HCT116 (cell line): ENCODE measurements at regions not wholly inside any gene's neighbourhood (a gene's known extent, or its start where the extent isn't known, plus 50 kb on each side); places are given as distances from the start of the nearest gene placed in this dataset.

Source experiments
- ATAC-seq: fragments of 200-7000 bp; cut with Tn5 transposase; 2 replicates; pipeline ENCODE4 v1.9.1; 2020; ENCODE audit warnings: mild to moderate bottlenecking, moderate library complexity
- BruUV-seq: library from RNA; stranded (reverse); fragments of 400-500 nt; replicated peaks from 2 replicates; lab custom pipeline; 2021; lab: Mats Ljungman, UMichigan
- CTCF ChIA-PET: fragments of 300-600 bp; sonication (Branson Sonifier 250); formaldehyde crosslinking; loops from one replicate; lab custom pipeline; 2021; ENCODE audit warnings: antibody characterized with exemption; lab: Charles Lee
- POLR2A ChIA-PET: fragments of 300-600, 350-600 bp; sonication (Branson Sonifier 250); formaldehyde crosslinking; loops from one replicate; lab custom pipeline; 2021; ENCODE audit warnings: antibody characterized with exemption; lab: Charles Lee
- RAD21 ChIA-PET, 2 experiments: fragments of 300-600 bp; sonication (Branson Sonifier 250); formaldehyde crosslinking; loops; one replicate each; lab custom pipeline; 2023; ENCODE audit warnings: low total read pairs in 2 of 2; ENCODE audit not compliant: uncharacterized antibody in 2 of 2, unreplicated experiment in 2 of 2, low non-redundant PET in 1 of 2; lab: Charles Lee
- DNase-seq: peaks from one replicate; pipeline ENCODE4 v3.0.0-alpha.2; 2010; ENCODE audit warnings: low read depth, low spot score
- H2AFZ ChIP-seq: fragments of 200-600 bp; shearing (Covaris generic), sonication (generic); 2 replicates; pipeline ENCODE4 v1.6.1; 2017; ENCODE audit warnings: low read depth, mixed run types, mixed read lengths, antibody characterized with exemption, low read length; ENCODE audit not compliant: poor library complexity, severe bottlenecking
- H3K27ac ChIP-seq: 2 replicates; pipeline ENCODE4 v1.5.1; 2012; ENCODE audit warnings: low read depth, low read length
- H3K27me3 ChIP-seq: fragments of 200-600 bp; sonication (generic); 2 replicates; pipeline ENCODE4 v1.6.1; 2016; ENCODE audit warnings: mixed run types, low read length, mixed read lengths; ENCODE audit not compliant: insufficient read depth
- H3K36me3 ChIP-seq, 2 experiments: fragments of 200-500 bp in 1 of 2; fragments of 200-600 bp in 1 of 2; sonication (Bioruptor generic) in 1 of 2; sonication (generic) in 1 of 2; 2 replicates each; pipeline versions ENCODE4 v1.5.1 to v1.6.1; 2014 to 2016; ENCODE audit warnings: low read length in 2 of 2, inconsistent platforms in 1 of 2, mixed read lengths in 1 of 2, mixed run types in 1 of 2; ENCODE audit not compliant: insufficient read depth in 2 of 2, control insufficient read depth in 1 of 2
- H3K4me1 ChIP-seq, 2 experiments: fragments of 200-600 bp in 1 of 2; sonication (generic) in 1 of 2; 2 replicates each; pipeline versions ENCODE4 v1.5.1 to v1.6.1; 2012 to 2017; ENCODE audit warnings: low read length in 2 of 2, inconsistent platforms in 1 of 2, mild to moderate bottlenecking in 1 of 2, mixed read lengths in 1 of 2, mixed run types in 1 of 2, moderate library complexity in 1 of 2; ENCODE audit not compliant: insufficient read depth in 2 of 2, control insufficient read depth in 1 of 2
- H3K4me2 ChIP-seq: fragments of 200-600 bp; sonication (generic); 2 replicates; pipeline ENCODE4 v1.6.1; 2017; ENCODE audit warnings: mixed run types, low read length, mixed read lengths
- H3K4me3 ChIP-seq, 2 experiments: fragments of 200-600 bp in 1 of 2; sonication (generic) in 1 of 2; replicated peaks in 1 of 2; 2 replicates each; pipeline ENCODE4 v1.5.1; 2011 to 2016; ENCODE audit warnings: low read length in 2 of 2, control low read depth in 1 of 2, low read depth in 1 of 2, mild to moderate bottlenecking in 1 of 2, mixed read lengths in 1 of 2, mixed run types in 1 of 2
- H3K79me2 ChIP-seq: fragments of 200-600 bp; sonication (generic); 2 replicates; pipeline ENCODE4 v1.6.1; 2017; ENCODE audit warnings: mild to moderate bottlenecking, mixed run types, low read length, moderate library complexity, mixed read lengths; ENCODE audit not compliant: insufficient read depth
- H3K9ac ChIP-seq: fragments of 200-600 bp; sonication (generic); 2 replicates; pipeline ENCODE4 v1.6.1; 2016; ENCODE audit warnings: low read length, mixed read lengths
- H3K9me2 ChIP-seq: fragments of 200-600 bp; sonication (generic), shearing (Covaris generic); 2 replicates; pipeline ENCODE4 v1.6.1; 2017; ENCODE audit warnings: mixed run types, mild to moderate bottlenecking, moderate library complexity; ENCODE audit not compliant: insufficient read depth
- H3K9me3 ChIP-seq, 2 experiments: fragments of 200-500 bp in 1 of 2; fragments of 200-600 bp in 1 of 2; sonication (Bioruptor generic) in 1 of 2; sonication (generic) in 1 of 2; 2 replicates each; pipeline ENCODE4 v1.6.1; 2014 to 2017; ENCODE audit warnings: low read length in 2 of 2, mixed read lengths in 2 of 2, inconsistent platforms in 1 of 2, low read depth in 1 of 2, mild to moderate bottlenecking in 1 of 2, mixed run types in 1 of 2, moderate library complexity in 1 of 2; ENCODE audit not compliant: control insufficient read depth in 1 of 2, insufficient read depth in 1 of 2
- H4K20me1 ChIP-seq: fragments of 200-600 bp; sonication (generic), shearing (Covaris generic); 2 replicates; pipeline ENCODE4 v1.6.1; 2017; ENCODE audit warnings: mixed run types, mild to moderate bottlenecking, moderate library complexity; ENCODE audit not compliant: insufficient read depth
- ATF3 ChIP-seq: IDR thresholded peaks from 2 replicates; pipeline ENCODE4 v1.6.1; 2012
- CBX3 ChIP-seq: IDR thresholded peaks from 2 replicates; pipeline ENCODE4 v1.6.1; 2012; ENCODE audit warnings: low read depth
- CTCF ChIP-seq, 3 experiments: fragments of 200-600 bp in 1 of 3; sonication (generic) in 1 of 3; IDR thresholded peaks in 2 of 3; conservative IDR thresholded peaks in 1 of 3; 2 replicates each; pipeline ENCODE4 v1.5.1; 2012 to 2017; ENCODE audit warnings: low read depth in 2 of 3, low read length in 2 of 3, antibody characterized with exemption in 1 of 3, borderline replicate concordance in 1 of 3, control low read depth in 1 of 3, mild to moderate bottlenecking in 1 of 3, mixed read lengths in 1 of 3, mixed run types in 1 of 3, moderate library complexity in 1 of 3; ENCODE audit not compliant: insufficient read depth in 1 of 3
- EGR1 ChIP-seq: IDR thresholded peaks from 2 replicates; pipeline ENCODE4 v1.6.1; 2012; ENCODE audit warnings: low read depth
- RAD21 ChIP-seq: IDR thresholded peaks from 2 replicates; pipeline ENCODE4 v1.6.1; 2012; ENCODE audit warnings: low read depth, mild to moderate bottlenecking
- intact Hi-C: fragments of 100-400 bp; cut with micrococcal nuclease; formaldehyde crosslinking; loops from 2 replicates; pipeline ENCODE4 v1.10.0; 2022

GRCh38 chr6:12482386-12483375, 192.5 kb downstream of the EDN1 start:
- ATAC-seq (peak; percentile 73), DNase-seq (no peak)
- Histone ChIP-seq H4K20me1 (no peaks in the 10 kb centered on the region), H3K36me3 (no peaks in the 10 kb centered on the region), H3K4me2 (peak overlapping the region; percentile 63), H3K27ac (no peak overlapping the region), H3K4me1 (peaks cover 10 to 31% of the 10 kb centered on the region in 2 experiments), H3K4me3 (no peak overlapping the region), H3K9ac (no peak overlapping the region), H3K27me3 (no peaks in the 10 kb centered on the region), H3K9me3 (no peaks in the 10 kb centered on the region), H3K9me2 (no peaks in the 10 kb centered on the region), H2AFZ (peak overlapping the region; percentile 69), H3K79me2 (no peaks in the 10 kb centered on the region)
- POLR2A ChIA-PET = no interaction called here
- no TSS peak for BruUV-seq
- intact Hi-C loops = loop anchor here (5.0 kb wide), 1 partner anchor 190 kb away; the partner anchor contains the start of gene EDN1
- CTCF ChIA-PET = interaction anchor here (1.0 to 3.5 kb wide), 13 partner anchors 12 to 887 kb away, joined by 3 to 22 read pairs (median 4); partner anchors contain the start of gene EDN1
- RAD21 ChIA-PET = no interaction called here
- peak; percentile 46 for TF ChIP-seq RAD21
- no peak for TF ChIP-seq CBX3
- no peak for TF ChIP-seq ATF3
- TF ChIP-seq EGR1 = no peak
- peak; percentile 20 to 59 (median 55); a peak in 5 of 6 replicates for TF ChIP-seq CTCF (IDR thresholded peaks at IDR 0.05 in 2 of 3, conservative IDR thresholded peaks at IDR 0.05 in 1 of 3; ENCODE audit: borderline replicate concordance in 1 of 3, insufficient read depth in 1 of 3, low read depth in 2 of 3, low read length in 2 of 3)
